ENCODE measurements at regions not wholly inside any gene's neighbourhood (a gene's known extent, or its start where the extent isn't known, plus 50 kb on each side); places are given as distances from the start of the nearest gene placed in this dataset.
"Not testable (repeated sequence)": the region's sequence is repeated elsewhere in the genome, so short reads cannot be mapped to it uniquely, and the experiment has no call there.

DNA sequence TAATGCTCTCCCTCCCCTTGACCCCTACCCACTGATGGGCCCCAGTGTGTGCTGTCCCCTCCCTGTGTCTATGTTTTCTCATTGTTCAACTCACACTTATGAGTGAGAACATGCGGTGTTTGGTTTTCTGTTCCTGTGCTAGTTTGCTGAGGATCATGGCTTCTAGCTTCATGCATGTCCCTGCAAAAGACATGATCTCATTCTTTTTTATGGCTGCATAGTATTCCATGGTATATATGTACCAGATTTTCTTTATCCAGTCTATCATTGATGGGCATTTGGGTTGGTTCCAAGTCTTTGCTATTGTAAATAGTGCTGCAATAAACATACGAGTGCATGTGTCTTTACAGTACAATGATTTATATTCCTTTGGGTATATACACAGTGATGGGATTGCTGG is 67.9 kb upstream of the ST8SIA6 start:
- TF ChIP-seq, protein P1, sequence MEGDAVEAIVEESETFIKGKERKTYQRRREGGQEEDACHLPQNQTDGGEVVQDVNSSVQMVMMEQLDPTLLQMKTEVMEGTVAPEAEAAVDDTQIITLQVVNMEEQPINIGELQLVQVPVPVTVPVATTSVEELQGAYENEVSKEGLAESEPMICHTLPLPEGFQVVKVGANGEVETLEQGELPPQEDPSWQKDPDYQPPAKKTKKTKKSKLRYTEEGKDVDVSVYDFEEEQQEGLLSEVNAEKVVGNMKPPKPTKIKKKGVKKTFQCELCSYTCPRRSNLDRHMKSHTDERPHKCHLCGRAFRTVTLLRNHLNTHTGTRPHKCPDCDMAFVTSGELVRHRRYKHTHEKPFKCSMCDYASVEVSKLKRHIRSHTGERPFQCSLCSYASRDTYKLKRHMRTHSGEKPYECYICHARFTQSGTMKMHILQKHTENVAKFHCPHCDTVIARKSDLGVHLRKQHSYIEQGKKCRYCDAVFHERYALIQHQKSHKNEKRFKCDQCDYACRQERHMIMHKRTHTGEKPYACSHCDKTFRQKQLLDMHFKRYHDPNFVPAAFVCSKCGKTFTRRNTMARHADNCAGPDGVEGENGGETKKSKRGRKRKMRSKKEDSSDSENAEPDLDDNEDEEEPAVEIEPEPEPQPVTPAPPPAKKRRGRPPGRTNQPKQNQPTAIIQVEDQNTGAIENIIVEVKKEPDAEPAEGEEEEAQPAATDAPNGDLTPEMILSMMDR (optimal IDR thresholded peaks at IDR 0.05 in 1 of 3, IDR thresholded peaks at IDR 0.05 in 1 of 3, conservative IDR thresholded peaks at IDR 0.05 in 1 of 3; ENCODE audit: extremely low read depth in 1 of 3, insufficient read depth in 2 of 3, low read length in 3 of 3): not testable (repeated sequence)
- TF ChIP-seq EZH2 (IDR thresholded peaks at IDR 0.05; ENCODE audit: low read length): not testable (repeated sequence)
